Kidney epithelial cell (primary cell): ENCODE measurements at regions not wholly inside any gene's neighbourhood (a gene's known extent, or its start where the extent isn't known, plus 50 kb on each side); places are given as distances from the start of the nearest gene placed in this dataset.

Experiments
- DNase-seq: peaks from one replicate; pipeline ENCODE4 v3.0.0-alpha.2; 2010; ENCODE audit warnings: low read depth
- H3K27me3 ChIP-seq: 2 replicates; pipeline ENCODE4 v1.6.0; 2011; ENCODE audit warnings: low read length; ENCODE audit not compliant: control insufficient read depth, insufficient read depth
- H3K36me3 ChIP-seq: 2 replicates; pipeline ENCODE4 v1.5.1; 2011; ENCODE audit warnings: low read length; ENCODE audit not compliant: control insufficient read depth, insufficient read depth
- H3K4me3 ChIP-seq: 2 replicates; pipeline ENCODE4 v1.5.1; 2011; ENCODE audit warnings: low read depth, mild to moderate bottlenecking, control low read depth, low read length
- TF ChIP-seq, protein P1 (sequence below): IDR thresholded peaks from 2 replicates; pipeline ENCODE4 v1.5.1; 2011; ENCODE audit warnings: mild to moderate bottlenecking, moderate library complexity, low read length, control low read depth, inconsistent platforms; ENCODE audit not compliant: insufficient read depth, poor library complexity, severe bottlenecking

- Histone ChIP-seq H3K4me3 (no peak overlapping the region), H3K36me3 (no peaks in the 10 kb centered on the region), H3K27me3 (no peaks in the 10 kb centered on the region)
- TF ChIP-seq, protein P1, sequence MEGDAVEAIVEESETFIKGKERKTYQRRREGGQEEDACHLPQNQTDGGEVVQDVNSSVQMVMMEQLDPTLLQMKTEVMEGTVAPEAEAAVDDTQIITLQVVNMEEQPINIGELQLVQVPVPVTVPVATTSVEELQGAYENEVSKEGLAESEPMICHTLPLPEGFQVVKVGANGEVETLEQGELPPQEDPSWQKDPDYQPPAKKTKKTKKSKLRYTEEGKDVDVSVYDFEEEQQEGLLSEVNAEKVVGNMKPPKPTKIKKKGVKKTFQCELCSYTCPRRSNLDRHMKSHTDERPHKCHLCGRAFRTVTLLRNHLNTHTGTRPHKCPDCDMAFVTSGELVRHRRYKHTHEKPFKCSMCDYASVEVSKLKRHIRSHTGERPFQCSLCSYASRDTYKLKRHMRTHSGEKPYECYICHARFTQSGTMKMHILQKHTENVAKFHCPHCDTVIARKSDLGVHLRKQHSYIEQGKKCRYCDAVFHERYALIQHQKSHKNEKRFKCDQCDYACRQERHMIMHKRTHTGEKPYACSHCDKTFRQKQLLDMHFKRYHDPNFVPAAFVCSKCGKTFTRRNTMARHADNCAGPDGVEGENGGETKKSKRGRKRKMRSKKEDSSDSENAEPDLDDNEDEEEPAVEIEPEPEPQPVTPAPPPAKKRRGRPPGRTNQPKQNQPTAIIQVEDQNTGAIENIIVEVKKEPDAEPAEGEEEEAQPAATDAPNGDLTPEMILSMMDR: no peak
- no peak for DNase-seq
Measured at GRCh38 chr14:23787436-23787835, 151.3 kb downstream of the DHRS2 start.

GRCh38 chr14:23789696-23790095 is 153.5 kb downstream of the DHRS2 start:
- no peaks in the 10 kb centered on the region for H3K36me3 ChIP-seq
- DNase-seq: no peak
- no peaks in the 10 kb centered on the region for H3K27me3 ChIP-seq
- no peak overlapping the region for H3K4me3 ChIP-seq
- TF ChIP-seq, protein P1: no peak

DNA sequence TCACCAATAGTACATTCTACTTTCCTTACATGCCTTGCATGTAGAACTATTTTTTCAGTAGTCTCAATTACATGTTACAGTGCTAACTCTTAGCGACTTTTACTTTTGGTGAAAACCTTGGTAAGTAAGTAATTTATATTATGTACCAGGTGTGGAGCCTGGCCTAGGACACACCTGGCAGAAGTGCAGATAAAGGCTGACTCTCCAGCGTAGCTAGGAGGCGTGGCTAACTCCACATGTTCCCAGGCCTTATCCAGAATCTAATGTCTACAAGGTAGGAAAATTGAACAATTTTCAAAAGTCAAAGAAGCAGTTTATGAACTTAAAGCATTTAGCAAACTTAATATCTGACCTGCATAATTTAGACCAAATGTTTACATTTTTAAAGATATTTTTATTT is 157.4 kb downstream of the DHRS2 start:
- TF ChIP-seq, protein P1: no peak
- no peak for DNase-seq
- H3K27me3 ChIP-seq: no peaks in the 10 kb centered on the region
- no peak overlapping the region for H3K4me3 ChIP-seq
- no peaks in the 10 kb centered on the region for H3K36me3 ChIP-seq

DNA sequence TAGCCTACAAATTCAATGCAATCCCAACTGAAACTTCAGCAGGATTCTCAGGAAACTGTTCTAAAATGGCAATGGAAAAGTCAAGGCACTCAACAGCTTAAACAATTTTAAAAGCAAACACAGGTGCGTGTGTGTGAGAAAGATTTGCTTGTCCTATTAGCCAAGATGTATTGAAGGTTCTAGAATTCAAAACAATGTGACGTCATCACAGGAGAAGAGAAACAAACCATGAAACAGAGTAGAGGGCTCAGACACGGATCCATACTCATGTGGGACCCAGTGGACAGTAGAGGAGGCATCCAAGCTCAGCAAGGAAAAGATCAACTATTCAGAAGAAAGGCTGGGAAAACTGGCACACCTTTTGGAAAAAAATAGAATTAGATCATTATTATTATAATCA is 152.8 kb upstream of the DHRS4 start:
- no peak for DNase-seq
- Histone ChIP-seq H3K4me3 (no peak overlapping the region), H3K27me3 (no peaks in the 10 kb centered on the region), H3K36me3 (no peaks in the 10 kb centered on the region)
- TF ChIP-seq, protein P1: no peak

DNA sequence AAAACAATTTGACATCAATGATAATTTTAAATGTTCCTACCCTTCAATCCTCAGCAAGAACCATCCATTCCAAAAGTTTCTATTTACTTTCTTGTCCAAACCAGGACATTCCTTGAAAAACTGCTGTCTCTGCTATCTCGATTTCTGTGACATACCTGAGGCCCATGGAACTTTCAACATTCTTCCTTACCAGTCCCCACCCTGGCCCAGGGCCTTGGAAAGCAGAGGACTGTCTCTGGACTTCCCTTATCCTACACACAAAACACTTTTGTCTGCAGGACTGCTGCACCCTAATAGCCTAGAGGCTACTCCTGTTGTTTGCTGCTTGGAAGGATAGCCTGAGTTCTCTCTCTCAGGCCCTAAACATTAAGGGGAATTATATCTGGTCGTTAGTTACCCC is 151.8 kb upstream of the DHRS4 start:
- DNase-seq: no peak
- H3K36me3 ChIP-seq: no peaks in the 10 kb centered on the region
- H3K27me3 ChIP-seq: no peaks in the 10 kb centered on the region
- no peak overlapping the region for H3K4me3 ChIP-seq
- TF ChIP-seq, protein P1: no peak

DNA sequence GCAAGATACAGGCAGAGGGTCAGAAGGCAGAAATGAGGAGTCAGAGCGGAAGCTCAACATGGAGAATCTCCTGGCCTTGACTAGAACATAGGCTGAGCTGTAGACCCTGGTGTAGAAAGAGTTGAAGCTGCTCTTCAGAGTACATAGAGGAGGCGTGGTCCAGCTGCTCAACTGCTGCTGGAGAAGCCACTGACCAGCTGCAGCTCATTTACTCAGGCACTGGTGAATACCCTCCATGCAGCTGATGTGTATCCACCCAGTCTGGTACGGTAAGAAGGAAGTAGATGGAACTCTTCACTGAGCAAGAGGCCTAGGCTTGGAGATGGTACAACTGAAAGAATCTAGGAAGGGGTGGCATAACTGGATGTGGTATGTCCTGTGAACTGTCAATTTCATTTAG is 148.8 kb upstream of the DHRS4 start:
- Histone ChIP-seq H3K4me3 (no peak overlapping the region), H3K36me3 (no peaks in the 10 kb centered on the region), H3K27me3 (no peaks in the 10 kb centered on the region)
- no peak for DNase-seq
- TF ChIP-seq, protein P1: no peak
